Kidney epithelial cell (primary cell): ENCODE measurements at regions not wholly inside any gene's neighbourhood (a gene's known extent, or its start where the extent isn't known, plus 50 kb on each side); places are given as distances from the start of the nearest gene placed in this dataset.
A peak's percentile ranks its signal among the peaks of the same experiment; 100 is the strongest.

ENCODE experiments used
- DNase-seq: peaks from one replicate; pipeline ENCODE4 v3.0.0-alpha.2; 2010; ENCODE audit warnings: low read depth
- H3K27me3 ChIP-seq: 2 replicates; pipeline ENCODE4 v1.6.0; 2011; ENCODE audit warnings: low read length; ENCODE audit not compliant: control insufficient read depth, insufficient read depth
- H3K36me3 ChIP-seq: 2 replicates; pipeline ENCODE4 v1.5.1; 2011; ENCODE audit warnings: low read length; ENCODE audit not compliant: control insufficient read depth, insufficient read depth
- H3K4me3 ChIP-seq: 2 replicates; pipeline ENCODE4 v1.5.1; 2011; ENCODE audit warnings: low read depth, mild to moderate bottlenecking, control low read depth, low read length
- CTCF ChIP-seq: IDR thresholded peaks from 2 replicates; pipeline ENCODE4 v1.5.1; 2011; ENCODE audit warnings: mild to moderate bottlenecking, moderate library complexity, low read length, control low read depth, inconsistent platforms; ENCODE audit not compliant: insufficient read depth, poor library complexity, severe bottlenecking

DNA sequence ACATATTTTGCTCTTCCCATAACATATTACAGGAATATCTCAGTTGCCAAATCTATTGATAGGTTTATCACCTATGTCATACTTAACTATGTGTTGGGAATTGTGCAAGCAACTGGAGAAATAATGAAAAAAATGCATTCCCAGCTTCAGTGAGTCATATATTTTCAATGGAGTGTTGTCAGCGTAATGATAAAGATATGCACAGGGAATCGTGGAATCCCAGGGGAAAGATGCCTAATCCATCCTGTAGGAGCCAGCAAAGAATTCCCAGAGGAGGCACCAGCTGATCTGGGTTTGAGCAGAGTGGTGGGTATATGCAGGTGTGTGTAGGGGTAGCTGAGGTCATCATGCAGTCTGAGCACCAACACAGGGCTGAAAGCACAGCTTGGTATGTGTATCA is 213.3 kb upstream of the DAB1 start:
- DNase-seq: no peak
- H3K27me3 ChIP-seq: no peaks in the 10 kb centered on the region
- no peak for TF ChIP-seq CTCF
- no peaks in the 10 kb centered on the region for H3K36me3 ChIP-seq
- H3K4me3 ChIP-seq: no peak overlapping the region

DNA sequence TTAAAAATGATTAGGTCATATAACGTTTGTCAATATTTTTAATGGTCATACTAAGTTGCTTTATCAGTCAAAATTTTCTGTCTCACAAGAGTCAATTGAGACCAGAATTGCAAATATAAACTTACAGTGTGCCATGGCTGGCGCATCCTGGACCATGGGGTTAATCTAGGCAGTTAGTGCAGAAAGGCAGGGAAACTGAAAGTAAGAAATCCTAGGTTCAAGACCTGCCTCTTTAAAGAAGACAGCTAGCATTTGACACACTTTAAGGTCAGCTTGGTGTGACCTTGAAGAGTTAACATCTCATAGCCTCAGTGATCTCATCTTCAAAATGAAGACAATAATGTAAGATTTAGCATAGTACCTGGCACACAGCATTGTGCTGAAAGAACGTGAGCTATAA is 210.0 kb upstream of the DAB1 start:
- Histone ChIP-seq H3K36me3 (no peaks in the 10 kb centered on the region), H3K4me3 (no peak overlapping the region), H3K27me3 (no peaks in the 10 kb centered on the region)
- no peak for TF ChIP-seq CTCF
- DNase-seq: no peak

GRCh38 chr1:57633056-57633455 is 209.2 kb upstream of the DAB1 start:
- Histone ChIP-seq H3K27me3 (no peaks in the 10 kb centered on the region), H3K4me3 (no peak overlapping the region), H3K36me3 (no peaks in the 10 kb centered on the region)
- no peak for DNase-seq
- no peak for TF ChIP-seq CTCF

DNA sequence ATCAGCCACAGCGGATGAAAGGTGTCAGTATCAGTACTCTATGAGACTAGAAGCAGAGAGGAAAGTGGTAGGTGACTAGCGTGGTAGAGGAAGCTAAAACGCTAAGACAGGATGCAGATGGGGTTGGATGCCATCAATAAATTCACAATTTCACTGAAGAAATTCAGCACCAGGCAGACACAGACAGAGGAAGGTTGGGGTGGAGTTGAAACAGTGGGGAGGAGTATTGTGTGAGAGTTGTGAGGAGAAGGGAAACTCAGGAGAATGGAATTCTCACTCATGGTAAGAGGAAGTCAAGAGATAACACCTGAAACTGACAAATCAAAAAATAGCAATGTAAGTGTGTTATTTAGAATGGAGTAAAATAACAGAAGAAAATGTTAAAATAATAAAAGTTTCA is 208.5 kb upstream of the DAB1 start:
- TF ChIP-seq CTCF: no peak
- no peaks in the 10 kb centered on the region for H3K27me3 ChIP-seq
- H3K4me3 ChIP-seq: no peak overlapping the region
- DNase-seq: peak; percentile 9
- H3K36me3 ChIP-seq: no peaks in the 10 kb centered on the region

GRCh38 chr1:57627612-57628011 is 203.8 kb upstream of the DAB1 start:
- TF ChIP-seq CTCF: no peak
- Histone ChIP-seq H3K4me3 (no peak overlapping the region), H3K27me3 (no peaks in the 10 kb centered on the region), H3K36me3 (no peaks in the 10 kb centered on the region)
- DNase-seq: no peak

DNA sequence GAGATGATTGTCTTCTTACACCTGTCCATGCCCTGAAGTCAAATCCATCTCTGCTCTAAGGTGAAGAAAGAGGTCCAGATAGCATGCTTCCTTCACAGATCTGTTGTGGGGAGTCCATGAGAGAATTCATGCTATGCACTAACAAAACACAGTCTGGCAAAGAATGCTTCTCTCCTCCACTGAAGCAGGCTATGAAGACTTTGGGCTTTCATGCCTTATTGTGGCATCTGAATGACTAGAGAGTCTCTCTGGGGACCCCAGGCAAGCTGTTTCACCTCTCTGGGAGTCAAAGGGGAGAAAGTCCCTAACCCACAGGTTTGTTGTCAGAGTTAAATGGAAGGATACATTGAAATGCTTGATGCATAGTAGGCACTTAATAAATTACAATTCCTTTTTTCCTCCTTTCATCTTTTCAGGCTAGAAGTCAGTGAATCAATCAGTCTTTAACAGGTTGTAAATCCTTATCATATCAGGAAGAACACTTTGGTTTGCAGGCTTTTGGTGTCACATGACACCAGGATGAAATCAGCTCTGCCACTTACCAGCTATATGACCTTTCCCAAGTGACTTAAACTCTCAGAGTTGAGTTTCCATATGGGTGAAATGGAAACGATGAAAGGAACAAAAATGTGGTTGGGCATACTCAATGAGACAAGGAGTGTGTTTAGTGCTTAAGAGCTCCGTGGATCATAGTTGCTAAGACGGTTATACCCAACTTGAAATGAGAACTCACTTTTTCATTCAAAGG is 200.1 kb upstream of the DAB1 start:
- no peak for DNase-seq
- TF ChIP-seq CTCF: no peak
- Histone ChIP-seq H3K36me3 (no peaks in the 10 kb centered on the region), H3K27me3 (no peaks in the 10 kb centered on the region), H3K4me3 (no peak overlapping the region)
